SU-DHL-6 (cell line): ENCODE measurements at regions not wholly inside any gene's neighbourhood (a gene's known extent, or its start where the extent isn't known, plus 50 kb on each side); places are given as distances from the start of the nearest gene placed in this dataset.

Source experiments
- H2AFZ ChIP-seq: fragments of 200-600 bp; sonication (generic); 2 replicates; pipeline ENCODE4 v1.6.1; 2014; ENCODE audit warnings: low read depth, mild to moderate bottlenecking, moderate library complexity, mixed read lengths, antibody characterized with exemption, low read length; ENCODE audit not compliant: severe bottlenecking
- H3F3A ChIP-seq: fragments of 200-600 bp; shearing (Covaris generic); 2 replicates; pipeline ENCODE4 v1.6.0; 2016; ENCODE audit warnings: antibody characterized with exemption, mild to moderate bottlenecking; ENCODE audit not compliant: insufficient read depth
- H3K27ac ChIP-seq: fragments of 200-600 bp; sonication (generic); 2 replicates; pipeline ENCODE4 v1.5.1; 2016; ENCODE audit warnings: low read depth, mild to moderate bottlenecking, low read length, moderate library complexity, mixed read lengths
- H3K27me3 ChIP-seq: fragments of 200-600 bp; sonication (generic), shearing (Covaris generic); 2 replicates; pipeline ENCODE4 v1.6.0; 2014; ENCODE audit warnings: mild to moderate bottlenecking, low read length
- H3K36me3 ChIP-seq: fragments of 200-600 bp; sonication (generic); 2 replicates; pipeline ENCODE4 v1.6.1; 2014; ENCODE audit warnings: mild to moderate bottlenecking, low read length, mixed read lengths
- H3K4me2 ChIP-seq: fragments of 300-600, 200-600 bp; shearing (Covaris generic), sonication (generic); 2 replicates; pipeline ENCODE4 v1.6.0; 2014; ENCODE audit warnings: low read length, low read depth, mild to moderate bottlenecking; ENCODE audit not compliant: poor library complexity, severe bottlenecking
- H3K4me3 ChIP-seq: fragments of 200-600 bp; sonication (generic); 2 replicates; pipeline ENCODE4 v1.5.1; 2014; ENCODE audit warnings: antibody characterized with exemption, low read length, mild to moderate bottlenecking, mixed read lengths; ENCODE audit not compliant: insufficient read depth, poor library complexity, severe bottlenecking
- H3K79me2 ChIP-seq: fragments of 200-600 bp; sonication (generic); 2 replicates; pipeline ENCODE4 v1.6.1; 2014; ENCODE audit warnings: mild to moderate bottlenecking, low read length, moderate library complexity; ENCODE audit not compliant: insufficient read depth
- H3K9ac ChIP-seq: fragments of 200-600 bp; sonication (generic); 2 replicates; pipeline ENCODE4 v1.7.0; 2014; ENCODE audit warnings: mild to moderate bottlenecking, low read length
- H3K9me2 ChIP-seq: fragments of 200-600 bp; sonication (generic); replicated peaks from 2 replicates; pipeline ENCODE4 v1.6.1; 2014; ENCODE audit warnings: low read length; ENCODE audit not compliant: insufficient read depth
- H3K9me3 ChIP-seq: fragments of 200-600 bp; sonication (generic); 2 replicates; pipeline ENCODE4 v1.6.1; 2014; ENCODE audit warnings: low read length, mixed read lengths; ENCODE audit not compliant: insufficient read depth
- H4K20me1 ChIP-seq: fragments of 200-600 bp; sonication (generic); 2 replicates; pipeline ENCODE4 v1.6.1; 2014; ENCODE audit warnings: low read depth, mild to moderate bottlenecking, antibody characterized with exemption, low read length, moderate library complexity, mixed read lengths
- EZH2phosphoT487 ChIP-seq: fragments of 200-600 bp; sonication (generic), shearing (Covaris generic); conservative IDR thresholded peaks from 2 replicates; pipeline ENCODE4 v1.6.1; 2018; ENCODE audit warnings: mild to moderate bottlenecking, antibody characterized with exemption, low read length, moderate library complexity, mixed read lengths
- TF ChIP-seq, protein P1 (sequence below): fragments of 200-600 bp; sonication (generic); IDR thresholded peaks from one replicate; pipeline ENCODE4 v1.5.1; 2017; ENCODE audit warnings: antibody characterized with exemption, mild to moderate bottlenecking, low read length, moderate library complexity; ENCODE audit not compliant: insufficient read depth, poor library complexity, severe bottlenecking

DNA sequence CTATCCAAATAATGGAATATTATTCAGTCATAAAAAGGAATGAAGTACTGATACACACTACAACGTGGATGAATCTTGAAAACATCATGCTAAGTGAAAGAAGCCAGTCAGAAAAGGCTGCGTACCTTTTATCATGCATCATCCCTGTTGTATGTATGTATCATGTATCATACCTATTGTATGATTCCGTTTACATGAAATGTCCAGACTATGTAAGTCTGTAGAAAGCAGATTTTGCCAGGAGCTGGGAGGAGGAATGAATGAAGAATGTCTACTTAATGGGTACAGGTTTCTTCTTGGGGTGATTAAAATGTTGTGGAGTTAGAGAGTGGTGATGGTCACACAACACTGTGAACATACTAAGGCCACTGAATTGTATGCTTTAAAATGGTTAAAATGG lies 135.9 kb upstream of the KLF14 start:
- Histone ChIP-seq H3K4me3 (no peak overlapping the region), H4K20me1 (no peaks in the 10 kb centered on the region), H2AFZ (no peak overlapping the region), H3K9me2 (no peaks in the 10 kb centered on the region), H3K9me3 (no peaks in the 10 kb centered on the region), H3K4me2 (no peak overlapping the region), H3K36me3 (no peaks in the 10 kb centered on the region), H3K9ac (no peak overlapping the region), H3F3A (no peaks in the 10 kb centered on the region), H3K27me3 (no peaks in the 10 kb centered on the region), H3K27ac (no peak overlapping the region), H3K79me2 (no peaks in the 10 kb centered on the region)
- TF ChIP-seq, protein P1, sequence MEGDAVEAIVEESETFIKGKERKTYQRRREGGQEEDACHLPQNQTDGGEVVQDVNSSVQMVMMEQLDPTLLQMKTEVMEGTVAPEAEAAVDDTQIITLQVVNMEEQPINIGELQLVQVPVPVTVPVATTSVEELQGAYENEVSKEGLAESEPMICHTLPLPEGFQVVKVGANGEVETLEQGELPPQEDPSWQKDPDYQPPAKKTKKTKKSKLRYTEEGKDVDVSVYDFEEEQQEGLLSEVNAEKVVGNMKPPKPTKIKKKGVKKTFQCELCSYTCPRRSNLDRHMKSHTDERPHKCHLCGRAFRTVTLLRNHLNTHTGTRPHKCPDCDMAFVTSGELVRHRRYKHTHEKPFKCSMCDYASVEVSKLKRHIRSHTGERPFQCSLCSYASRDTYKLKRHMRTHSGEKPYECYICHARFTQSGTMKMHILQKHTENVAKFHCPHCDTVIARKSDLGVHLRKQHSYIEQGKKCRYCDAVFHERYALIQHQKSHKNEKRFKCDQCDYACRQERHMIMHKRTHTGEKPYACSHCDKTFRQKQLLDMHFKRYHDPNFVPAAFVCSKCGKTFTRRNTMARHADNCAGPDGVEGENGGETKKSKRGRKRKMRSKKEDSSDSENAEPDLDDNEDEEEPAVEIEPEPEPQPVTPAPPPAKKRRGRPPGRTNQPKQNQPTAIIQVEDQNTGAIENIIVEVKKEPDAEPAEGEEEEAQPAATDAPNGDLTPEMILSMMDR = no peak
- TF ChIP-seq EZH2phosphoT487 = no peak

DNA sequence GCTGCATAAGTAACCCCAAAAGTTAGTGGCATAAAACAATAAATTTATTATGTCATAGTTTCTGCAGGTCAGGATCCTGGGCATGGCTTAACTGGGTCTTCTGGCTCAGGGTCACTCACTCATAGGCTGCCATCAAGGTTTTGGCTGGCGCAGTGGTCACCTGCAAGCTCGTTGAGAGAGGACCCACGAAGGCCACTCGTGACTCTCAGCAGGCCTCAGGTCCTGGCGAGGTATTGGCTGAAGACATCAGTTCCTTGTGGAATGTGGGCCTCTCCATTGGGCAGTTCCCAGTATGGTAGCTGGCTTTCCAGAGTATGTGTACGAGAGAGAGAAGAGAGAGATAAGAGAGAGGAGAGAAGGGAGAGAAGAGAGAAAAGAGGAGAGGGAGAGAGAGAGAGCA lies 138.3 kb upstream of the KLF14 start:
- Histone ChIP-seq H3K9ac (no peak overlapping the region), H4K20me1 (no peaks in the 10 kb centered on the region), H3F3A (no peaks in the 10 kb centered on the region; the same call in 1 of the 2 replicates), H3K27me3 (no peaks in the 10 kb centered on the region), H3K4me3 (no peak overlapping the region), H3K36me3 (no peaks in the 10 kb centered on the region), H3K79me2 (no peaks in the 10 kb centered on the region), H3K9me2 (no peaks in the 10 kb centered on the region), H3K27ac (no peak overlapping the region), H3K9me3 (no peaks in the 10 kb centered on the region), H2AFZ (no peak overlapping the region), H3K4me2 (no peak overlapping the region)
- no peak for TF ChIP-seq EZH2phosphoT487
- TF ChIP-seq, protein P1 = no peak

DNA sequence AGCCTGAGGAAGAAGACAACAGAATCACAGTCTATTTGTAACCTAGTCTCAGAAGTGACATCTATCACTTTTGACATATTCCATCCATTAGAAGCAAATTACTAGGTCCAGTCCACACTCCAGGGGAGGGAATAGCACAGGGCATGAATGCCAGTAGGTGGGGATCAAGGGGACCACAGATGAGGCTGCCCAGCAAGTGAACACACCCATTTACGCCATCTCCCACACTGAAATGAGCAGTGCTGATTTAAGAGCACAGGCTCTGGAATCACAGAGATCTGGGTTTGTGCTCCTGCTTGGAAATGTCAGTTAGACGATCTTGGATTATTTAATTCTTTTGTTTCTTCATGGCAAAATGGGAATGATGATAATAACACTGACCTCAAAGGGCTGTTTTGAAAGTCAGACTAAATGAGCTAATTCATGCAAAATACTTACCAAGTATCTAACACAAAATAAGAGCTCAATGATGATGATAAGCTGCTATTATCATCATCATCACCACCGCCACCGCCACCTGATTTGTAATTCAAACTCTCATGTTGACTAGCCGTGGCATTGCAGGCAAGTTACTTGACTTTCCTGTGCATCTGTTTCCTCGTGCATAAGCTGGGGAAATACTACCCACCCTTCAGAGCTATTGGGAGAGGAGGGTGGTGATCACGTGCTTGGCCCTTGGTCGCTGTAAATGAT lies 138.9 kb upstream of the KLF14 start:
- H3K79me2 ChIP-seq = no peaks in the 10 kb centered on the region
- no peak overlapping the region for H3K4me3 ChIP-seq
- H3F3A ChIP-seq = no peaks in the 10 kb centered on the region; the same call in 1 of the 2 replicates
- H4K20me1 ChIP-seq = no peaks in the 10 kb centered on the region
- H3K9ac ChIP-seq = no peak overlapping the region
- TF ChIP-seq, protein P1 = no peak
- no peak for TF ChIP-seq EZH2phosphoT487
- H3K9me2 ChIP-seq = no peaks in the 10 kb centered on the region
- H3K27ac ChIP-seq = no peak overlapping the region
- no peak overlapping the region for H3K4me2 ChIP-seq
- H2AFZ ChIP-seq = no peak overlapping the region
- H3K36me3 ChIP-seq = no peaks in the 10 kb centered on the region
- no peaks in the 10 kb centered on the region for H3K9me3 ChIP-seq
- H3K27me3 ChIP-seq = no peaks in the 10 kb centered on the region
